Stimulated activated CD8-positive, alpha-beta memory T cell treated with anti-CD3 and anti-CD28 coated beads, Interleukin-15, amount 100 ng/mL, for 48 hours (primary cell): ENCODE measurements at regions not wholly inside any gene's neighbourhood (a gene's known extent, or its start where the extent isn't known, plus 50 kb on each side); places are given as distances from the start of the nearest gene placed in this dataset.
A peak's percentile ranks its signal among the peaks of the same experiment; 100 is the strongest.
"Not testable (repeated sequence)": the region's sequence is repeated elsewhere in the genome, so short reads cannot be mapped to it uniquely, and the experiment has no call there.

Experiments used
- DNase-seq, 2 donors: peaks; one replicate each; pipeline ENCODE4 v3.0.0-alpha.2; 2020; ENCODE audit warnings: low read depth in 2 of 2

DNA sequence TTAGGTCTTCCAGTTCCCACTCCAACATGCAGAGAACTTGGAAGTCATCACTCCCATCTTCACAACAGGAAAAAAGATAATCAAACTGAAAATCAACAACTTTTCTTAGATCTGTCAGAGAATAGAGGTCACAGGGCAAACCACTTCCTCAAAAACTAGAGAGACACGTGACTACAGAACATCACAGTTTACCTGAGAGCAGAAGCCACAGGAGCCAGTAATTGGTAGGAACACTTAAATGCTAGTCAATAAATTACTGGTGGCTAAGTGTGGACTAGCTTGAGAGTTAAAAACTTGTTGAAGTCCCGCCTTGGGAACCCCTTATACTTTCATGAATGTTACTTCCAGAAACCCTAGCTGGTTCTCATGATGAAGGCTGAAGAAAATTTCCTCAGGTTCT lies 81.1 kb downstream of the THSD1 start:
- DNase-seq: not testable (repeated sequence)

DNA sequence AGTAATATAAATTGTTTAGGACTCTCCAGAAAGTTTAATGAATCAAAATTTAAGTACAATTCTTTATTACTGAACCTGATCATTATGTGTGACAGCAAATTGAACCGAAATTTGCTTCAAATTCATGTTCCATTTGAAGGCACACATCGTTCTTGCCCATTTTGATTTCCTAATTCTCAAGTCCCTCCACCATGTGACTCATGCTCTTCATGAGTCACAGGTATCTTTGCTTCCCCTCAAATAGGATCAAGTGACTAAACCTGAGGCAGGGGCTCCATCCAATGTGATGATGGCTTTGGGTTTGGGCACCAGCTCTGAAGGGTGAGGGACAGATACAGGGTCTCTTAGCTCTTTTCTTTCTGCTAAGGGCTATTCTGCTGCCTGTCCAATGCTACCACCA lies 86.1 kb downstream of the THSD1 start:
- DNase-seq: no peak

DNA sequence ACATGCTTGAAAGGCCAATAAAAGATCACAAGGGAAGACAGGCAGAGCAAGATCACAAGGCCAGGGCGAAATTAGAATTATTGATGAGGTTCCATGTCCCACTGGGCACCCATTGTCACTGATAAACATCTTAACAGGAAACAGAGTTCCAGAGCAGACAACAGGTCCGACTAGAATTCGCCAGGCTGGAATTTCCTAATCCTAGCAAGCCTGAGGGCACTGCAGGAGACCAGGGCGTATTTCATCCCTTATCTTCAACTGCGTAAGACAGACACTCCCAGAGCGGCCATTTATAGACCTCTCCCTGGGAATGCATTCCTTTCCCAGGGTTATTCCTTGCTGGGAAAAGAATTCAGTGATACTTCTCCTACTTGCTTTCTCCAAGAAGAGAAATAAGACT lies 96.1 kb downstream of the THSD1 start:
- not testable (repeated sequence) for DNase-seq

DNA sequence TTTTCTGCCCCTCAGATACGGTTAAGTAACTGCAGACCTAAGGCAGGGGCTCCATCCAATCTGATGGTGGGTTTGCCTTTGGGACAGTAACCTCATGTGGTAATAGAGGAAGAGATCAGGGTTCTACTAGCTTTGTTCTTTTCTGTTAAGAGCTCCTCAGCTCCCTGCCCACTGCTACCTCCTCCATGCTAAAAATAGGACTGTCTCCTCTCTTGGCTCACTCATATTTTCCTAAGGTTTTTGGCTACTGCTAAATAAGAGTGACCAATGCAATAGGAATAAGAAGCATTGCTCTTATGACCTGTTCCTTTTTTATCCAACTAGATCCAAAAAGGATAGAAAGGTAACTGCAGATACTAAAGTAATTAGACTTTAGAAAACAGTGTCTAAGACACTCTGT lies 99.6 kb downstream of the THSD1 start:
- DNase-seq: not testable (repeated sequence)

DNA sequence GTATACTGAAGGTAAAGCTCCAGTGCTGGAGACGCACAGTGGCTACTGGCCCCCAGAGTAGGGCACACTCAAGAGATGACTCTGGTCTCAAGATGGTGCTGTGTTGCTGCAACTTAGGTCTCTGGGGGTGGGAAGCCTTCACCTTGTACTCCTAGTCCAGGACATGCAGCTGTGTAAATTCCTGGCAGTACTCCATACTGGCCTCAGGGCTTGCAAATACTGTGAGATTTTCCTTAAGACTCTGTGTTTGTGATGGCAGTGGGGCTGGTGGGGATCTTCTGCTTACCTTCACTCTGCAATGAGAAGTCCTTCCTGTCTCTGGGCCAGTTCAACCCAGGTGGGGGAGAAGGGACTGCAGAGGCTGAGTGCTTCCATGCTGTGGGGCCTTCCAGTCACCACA lies 102.9 kb downstream of the THSD1 start:
- DNase-seq: not testable (repeated sequence)

DNA sequence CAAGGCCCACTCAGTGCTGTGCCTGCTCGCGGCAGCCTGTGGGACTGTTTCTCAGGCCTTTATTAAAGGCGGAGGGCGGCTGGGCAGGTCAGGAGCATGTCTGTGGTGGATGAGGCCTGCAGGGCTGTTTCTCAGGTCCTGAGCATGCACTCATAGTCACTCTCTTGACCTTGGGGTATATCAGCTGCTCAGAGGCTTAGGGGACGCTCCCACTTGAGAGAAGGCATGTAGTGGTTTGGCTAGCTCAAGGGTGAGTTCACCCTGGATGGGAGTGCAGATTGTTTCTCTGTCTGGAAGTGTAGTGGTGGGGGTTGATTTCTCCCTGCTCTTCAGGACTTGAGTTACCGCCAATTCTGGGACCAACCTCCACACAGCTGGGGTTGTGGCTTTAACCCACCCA lies 103.3 kb downstream of the THSD1 start:
- DNase-seq: not testable (repeated sequence)

DNA sequence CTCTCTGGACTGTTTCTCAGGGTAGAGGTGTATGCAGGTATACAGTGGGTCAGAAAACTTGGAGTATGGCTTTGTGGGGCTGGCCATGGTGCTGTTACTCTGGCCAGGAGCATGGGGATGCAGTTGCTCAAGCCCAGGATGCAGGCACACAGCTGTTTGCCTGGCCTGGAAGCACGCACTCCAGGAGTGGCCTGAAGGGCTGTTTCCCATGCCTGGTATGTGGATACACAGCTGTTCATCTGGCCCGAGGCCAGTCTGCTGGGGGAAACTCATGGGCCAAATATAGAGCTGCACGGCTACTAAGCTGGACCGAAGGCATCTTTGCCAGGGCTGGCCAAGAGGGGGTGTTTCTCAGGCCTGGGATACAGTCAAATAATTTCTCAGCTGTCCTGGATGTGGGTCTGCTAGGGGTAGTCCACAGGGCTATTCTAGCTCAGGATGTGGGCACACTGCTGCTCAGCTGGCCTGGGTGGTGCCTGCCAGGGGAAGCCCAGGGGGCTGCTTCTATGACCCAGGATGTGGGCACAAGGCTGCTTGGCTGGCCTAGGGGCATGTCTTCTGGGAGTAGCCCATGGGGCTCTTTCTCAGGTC lies 104.1 kb downstream of the THSD1 start:
- DNase-seq: not testable (repeated sequence)

DNA sequence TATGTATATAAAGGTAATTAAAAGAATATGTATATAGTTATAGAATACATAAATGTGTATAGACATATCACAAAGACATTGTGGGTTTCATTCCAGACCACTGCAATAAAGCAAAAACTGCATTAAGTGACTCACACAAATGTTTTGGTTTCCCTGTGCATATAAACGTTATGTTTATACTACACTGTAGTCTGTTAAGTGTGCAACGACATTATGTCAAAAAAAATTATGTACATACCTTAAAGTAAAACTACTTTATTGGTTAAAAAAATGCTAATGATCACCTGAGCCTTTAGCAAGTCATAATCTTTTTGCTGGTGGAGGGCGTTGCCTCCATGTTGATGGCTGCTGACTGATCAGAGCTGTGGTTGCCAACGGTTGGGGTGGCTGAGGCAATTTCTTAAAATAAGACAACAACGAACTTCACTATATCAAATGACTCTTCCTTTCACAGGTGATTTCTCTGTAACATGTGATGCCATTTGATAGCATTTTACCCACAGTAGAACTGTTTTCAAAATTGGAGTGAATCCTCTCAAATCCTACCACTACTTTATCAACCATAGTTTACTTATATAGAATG lies 107.8 kb downstream of the THSD1 start:
- DNase-seq: not testable (repeated sequence)

DNA sequence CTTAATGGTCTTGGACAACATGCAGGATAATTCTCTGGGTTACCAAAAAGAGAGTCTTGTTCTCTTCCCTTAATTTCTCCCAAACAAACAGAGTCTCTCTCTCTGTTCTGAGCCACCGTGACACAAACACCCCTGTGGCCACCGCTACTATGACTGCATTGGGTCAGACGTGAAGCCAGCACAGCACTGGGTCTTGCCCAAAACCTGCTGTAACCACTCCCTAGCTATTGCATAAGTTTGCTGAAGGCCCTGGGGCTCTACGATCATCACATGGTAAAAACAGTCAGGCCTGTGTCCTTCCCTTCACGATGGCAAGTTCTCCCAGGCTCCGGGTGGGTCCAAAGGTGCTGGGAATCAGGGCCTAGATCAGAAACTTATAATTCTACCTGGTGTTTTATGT lies 117.1 kb downstream of the THSD1 start:
- not testable (repeated sequence) for DNase-seq

DNA sequence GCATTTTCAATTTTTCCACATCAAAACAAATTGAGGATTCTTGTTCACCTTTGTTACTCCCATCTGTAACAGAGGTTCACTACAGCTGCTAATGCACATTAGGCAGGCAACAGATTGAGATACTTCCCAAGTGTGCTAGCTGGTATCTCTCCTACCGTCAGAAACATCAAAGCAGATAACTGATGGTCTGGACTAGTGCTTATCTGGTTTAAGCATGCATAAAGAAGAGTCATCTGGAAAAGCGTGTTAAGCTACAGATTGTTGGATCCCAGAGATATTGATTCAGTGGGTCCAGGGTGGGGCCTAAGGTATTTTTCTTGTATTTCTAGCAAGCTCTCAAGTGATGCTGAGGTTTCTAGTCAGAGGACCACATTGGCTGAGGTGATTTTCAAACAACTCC lies 122.0 kb upstream of the NEK3 start:
- not testable (repeated sequence) for DNase-seq

DNA sequence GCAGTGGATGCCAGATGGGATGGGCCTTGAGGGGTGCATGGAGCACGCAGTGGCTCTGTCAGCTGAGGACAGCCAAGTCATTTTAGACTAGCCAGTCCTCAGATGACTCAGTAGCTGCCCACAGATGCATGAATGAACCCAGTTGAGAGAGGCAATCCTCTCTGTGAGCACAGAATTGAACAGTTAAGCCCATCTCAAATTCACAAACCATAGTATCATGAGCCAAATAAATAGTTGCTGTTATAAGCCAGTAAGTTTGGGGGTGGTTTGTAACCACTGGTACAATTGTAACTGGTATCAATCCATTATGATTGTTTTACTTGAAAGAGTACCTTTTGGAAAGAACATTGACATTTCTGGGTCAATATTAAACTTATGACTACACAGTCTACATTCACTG lies 120.0 kb upstream of the NEK3 start:
- DNase-seq: not testable (repeated sequence)

DNA sequence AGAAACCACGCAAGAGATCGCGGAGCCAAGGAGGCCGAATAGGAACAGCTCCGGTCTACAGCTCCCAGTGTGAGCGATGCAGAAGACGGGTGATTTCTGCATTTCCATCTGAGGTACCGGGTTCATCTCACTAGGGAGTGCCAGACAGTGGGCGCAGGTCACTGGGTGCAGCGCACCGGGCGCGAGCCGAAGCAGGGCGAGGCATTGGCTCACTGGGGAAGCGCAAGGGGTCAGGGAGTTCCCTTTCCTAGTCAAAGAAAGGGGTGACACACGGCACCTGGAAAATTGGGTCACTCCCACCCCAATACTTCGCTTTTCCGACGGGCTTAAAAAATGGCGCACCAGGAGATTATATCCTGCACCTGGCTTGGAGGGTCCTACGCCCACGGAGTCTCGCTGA lies 94.9 kb upstream of the NEK3 start:
- not testable (repeated sequence) for DNase-seq

DNA sequence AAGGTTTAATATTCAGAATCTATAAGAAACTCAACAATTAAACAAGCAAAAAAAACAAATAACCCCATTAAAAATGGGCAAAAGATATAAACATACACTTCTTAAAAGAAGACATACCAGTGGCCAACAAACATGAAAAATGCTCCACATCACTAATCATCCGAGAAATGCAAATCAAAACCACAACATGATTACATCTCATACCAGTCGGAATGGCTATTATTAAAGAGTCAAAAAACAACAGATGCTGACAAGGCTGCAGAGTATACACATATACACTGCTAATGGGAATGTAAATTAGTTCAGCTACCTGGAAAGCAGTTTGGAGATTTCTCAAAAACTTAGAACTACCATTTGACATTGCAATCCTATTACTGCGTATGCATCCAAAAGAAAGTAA lies 81.4 kb upstream of the NEK3 start:
- not testable (repeated sequence) for DNase-seq

DNA sequence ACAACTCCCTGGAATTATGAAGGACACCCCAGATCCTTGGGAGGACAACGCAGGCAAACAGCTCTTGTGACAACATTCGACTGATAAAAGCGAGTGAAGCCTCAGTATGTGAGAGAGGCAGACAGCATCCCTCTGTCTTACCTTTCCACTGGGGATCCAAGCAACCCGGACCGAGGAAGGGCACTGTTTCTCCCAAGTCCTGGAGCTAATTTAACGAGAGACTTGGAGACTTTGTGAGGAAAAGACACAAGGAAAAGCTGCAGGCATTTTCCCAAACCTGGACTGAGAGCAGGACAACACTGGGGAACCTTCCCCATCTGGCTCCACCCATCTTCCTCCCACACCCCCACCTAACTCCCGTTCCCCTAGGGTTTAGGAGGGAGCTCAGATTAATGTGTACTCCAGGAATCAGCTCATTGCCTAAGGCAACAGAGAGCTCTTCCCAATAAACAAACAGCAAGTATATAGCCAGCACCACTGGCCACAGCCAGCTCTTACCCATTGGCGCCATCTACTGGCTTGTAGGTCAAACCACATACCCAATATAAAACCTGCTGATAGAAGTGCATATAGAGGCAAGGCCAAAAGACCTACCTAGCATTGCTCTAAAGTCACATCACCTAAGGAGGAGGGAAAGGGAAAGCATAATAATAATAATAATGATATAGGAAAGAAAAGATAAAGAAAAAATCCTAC lies 76.7 kb upstream of the NEK3 start:
- peak; percentile 4 to 29 for DNase-seq

DNA sequence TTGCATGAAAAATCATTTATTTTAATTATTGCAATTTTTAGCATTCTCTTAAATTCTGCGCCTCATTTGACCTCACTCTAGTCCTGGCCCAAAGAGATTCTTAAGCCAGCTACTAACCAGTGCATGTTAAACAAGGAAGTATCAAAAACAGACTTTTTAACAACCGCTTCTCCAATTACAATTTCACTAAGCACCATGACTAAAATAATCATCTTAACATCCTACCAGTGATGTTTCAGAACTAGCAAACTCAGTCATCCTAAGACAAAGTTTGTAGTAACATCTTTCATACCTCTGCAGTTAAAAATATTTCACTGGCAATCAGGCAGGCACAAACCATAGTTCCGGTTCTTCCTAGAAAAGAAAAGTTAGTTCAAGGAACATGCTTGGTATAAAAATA lies 75.5 kb upstream of the NEK3 start:
- DNase-seq: not testable (repeated sequence)

DNA sequence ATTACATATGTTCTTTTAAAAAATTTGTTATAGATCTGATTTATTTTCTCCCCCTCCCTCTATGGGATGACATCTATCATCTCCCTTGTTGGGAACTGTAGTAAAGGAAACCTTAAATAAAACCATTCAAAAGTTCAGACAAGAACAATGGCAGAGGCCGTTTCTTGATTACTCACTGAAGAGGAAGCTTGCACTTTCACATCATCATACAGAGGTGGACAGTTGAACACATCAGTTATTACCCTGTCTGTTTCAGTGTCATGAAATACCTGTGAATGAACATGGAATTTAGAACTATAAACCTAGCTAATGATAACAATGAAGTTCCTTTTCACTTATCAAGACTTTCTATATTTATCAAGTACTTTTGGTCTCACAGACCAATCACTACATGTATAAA lies 63.7 kb upstream of the NEK3 start:
- DNase-seq: not testable (repeated sequence)

DNA sequence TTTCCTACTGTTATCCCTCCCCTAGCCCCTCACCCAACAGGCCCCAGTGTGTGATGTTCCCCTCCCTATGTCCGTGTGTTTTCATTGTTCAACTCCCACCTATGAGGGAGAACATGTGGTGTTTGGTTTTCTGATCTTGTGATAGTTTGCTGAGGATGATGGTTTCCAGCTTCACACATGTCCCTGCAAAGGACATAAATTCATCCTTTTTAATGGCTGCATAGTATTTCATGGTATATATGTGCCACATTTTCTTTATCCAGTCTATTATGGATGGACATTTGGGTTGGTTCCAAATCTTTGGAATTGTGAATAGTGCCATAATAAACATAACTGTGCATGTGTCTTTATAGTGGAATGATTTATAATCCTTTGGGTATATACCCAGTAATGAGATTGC lies 54.5 kb upstream of the NEK3 start:
- DNase-seq: not testable (repeated sequence)

DNA sequence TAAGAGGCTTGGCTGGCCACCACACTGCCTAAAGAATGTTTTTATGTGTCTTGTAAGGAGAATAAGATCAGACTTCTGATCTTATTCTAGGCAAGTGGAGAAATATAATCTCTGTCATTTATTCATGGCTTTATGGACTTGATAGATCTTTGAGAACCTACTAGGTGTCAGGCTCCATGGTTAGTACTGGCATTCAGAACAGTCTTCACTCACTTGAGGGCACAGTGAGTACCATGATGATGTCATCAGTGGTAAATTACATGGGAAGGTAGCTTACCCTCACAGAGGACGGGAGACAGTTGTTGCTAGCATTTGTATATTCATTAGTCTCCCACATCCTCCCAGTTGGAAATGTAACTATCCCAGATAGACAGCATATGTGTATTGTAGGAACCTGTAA lies 53.5 kb upstream of the NEK3 start:
- DNase-seq: not testable (repeated sequence)

DNA sequence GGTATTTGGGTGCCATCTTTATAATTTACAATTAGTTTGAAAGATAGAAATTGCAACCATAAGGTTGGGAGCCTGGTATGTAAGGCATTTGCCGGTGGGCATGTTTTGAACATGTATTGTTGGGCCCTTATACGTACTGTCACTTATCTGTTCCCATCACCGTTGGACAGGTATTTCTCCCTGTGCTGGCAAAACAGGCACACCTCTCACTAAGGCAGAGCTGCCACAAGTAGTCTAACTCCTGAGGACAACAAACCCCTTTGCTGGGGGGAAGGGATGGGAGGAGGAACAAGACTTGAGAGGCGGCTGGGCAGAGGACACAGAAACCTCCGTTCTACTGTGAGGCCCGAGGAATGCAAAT lies 52.0 kb upstream of the NEK3 start:
- DNase-seq: not testable (repeated sequence)

DNA sequence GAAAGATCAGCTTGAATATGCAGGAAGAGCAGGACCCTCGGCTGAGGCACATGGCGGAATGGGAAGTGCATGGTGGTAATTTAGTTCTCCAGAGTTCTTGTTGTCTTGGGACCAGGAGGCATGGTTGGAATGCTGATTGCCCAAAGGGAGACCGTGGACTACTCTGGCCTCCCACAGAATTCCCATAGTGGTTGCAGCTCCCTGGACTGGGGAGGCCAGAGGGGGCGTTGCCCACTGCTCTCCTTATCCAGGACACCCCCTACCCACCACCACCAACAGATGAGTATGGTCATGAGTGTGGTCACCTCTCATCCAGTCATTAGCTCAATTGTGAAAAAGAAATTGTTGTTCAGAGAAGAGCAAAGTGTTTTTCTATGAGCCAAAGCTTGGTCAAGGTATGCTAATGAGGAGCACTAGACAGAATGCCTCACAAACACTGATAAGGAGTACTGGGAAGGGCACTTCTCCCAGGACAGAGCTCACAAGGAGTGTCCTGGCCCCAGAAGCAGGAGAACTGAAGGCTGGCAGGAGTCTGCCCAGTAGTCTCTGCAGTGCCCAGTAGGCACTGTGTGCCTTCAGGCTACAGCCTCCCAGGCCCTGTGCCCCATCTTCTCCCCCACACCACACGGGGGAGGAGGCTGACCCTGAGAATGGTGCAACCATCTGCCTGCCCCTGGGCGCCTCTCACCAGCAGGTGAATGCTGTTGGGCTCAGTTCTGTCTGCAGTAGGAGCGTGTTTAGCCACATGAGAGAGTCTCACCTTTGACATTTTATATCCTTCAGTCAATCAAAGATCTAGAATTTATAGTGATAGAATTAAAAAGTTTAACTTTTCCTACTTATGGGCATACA lies 51.4 kb upstream of the NEK3 start:
- not testable (repeated sequence) for DNase-seq
